ENCODE measurements at regions not wholly inside any gene's neighbourhood (a gene's known extent, or its start where the extent isn't known, plus 50 kb on each side); places are given as distances from the start of the nearest gene placed in this dataset.

- no peak for TF ChIP-seq CTCF (IDR thresholded peaks at IDR 0.05; ENCODE audit: insufficient read depth, low read length, poor library complexity, severe bottlenecking)
- Histone ChIP-seq H3K36me3 (ENCODE audit: control insufficient read depth, insufficient read depth, low read length) (no peaks in the 10 kb centered on the region), H3K27me3 (ENCODE audit: control insufficient read depth, insufficient read depth, low read length) (no peaks in the 10 kb centered on the region), H3K4me3 (ENCODE audit: low read depth, low read length) (no peak overlapping the region)
- DNase-seq (ENCODE audit: low read depth), result no peak
Measured at GRCh38 chr2:45224321-45224992, 215.2 kb upstream of the SIX2 start.

- Histone ChIP-seq H3K27me3 (ENCODE audit: control insufficient read depth, insufficient read depth, low read length) (no peaks in the 10 kb centered on the region), H3K36me3 (ENCODE audit: control insufficient read depth, insufficient read depth, low read length) (no peaks in the 10 kb centered on the region), H3K4me3 (ENCODE audit: low read depth, low read length) (no peak overlapping the region)
- no peak for DNase-seq (ENCODE audit: low read depth)
- no peak for TF ChIP-seq CTCF (IDR thresholded peaks at IDR 0.05; ENCODE audit: insufficient read depth, low read length, poor library complexity, severe bottlenecking)
Measured at GRCh38 chr2:45223531-45223930, 214.3 kb upstream of the SIX2 start.

GRCh38 chr2:45220227-45220626 is 211.0 kb upstream of the SIX2 start:
- Histone ChIP-seq H3K27me3 (ENCODE audit: control insufficient read depth, insufficient read depth, low read length) (no peaks in the 10 kb centered on the region), H3K36me3 (ENCODE audit: control insufficient read depth, insufficient read depth, low read length) (no peaks in the 10 kb centered on the region), H3K4me3 (ENCODE audit: low read depth, low read length) (no peak overlapping the region)
- no peak for TF ChIP-seq CTCF (IDR thresholded peaks at IDR 0.05; ENCODE audit: insufficient read depth, low read length, poor library complexity, severe bottlenecking)
- DNase-seq (ENCODE audit: low read depth), result no peak

- H3K36me3 ChIP-seq (ENCODE audit: control insufficient read depth, insufficient read depth, low read length), result no peaks in the 10 kb centered on the region
- DNase-seq (ENCODE audit: low read depth), result no peak
- no peak overlapping the region for H3K4me3 ChIP-seq (ENCODE audit: low read depth, low read length)
- TF ChIP-seq CTCF (IDR thresholded peaks at IDR 0.05; ENCODE audit: insufficient read depth, low read length, poor library complexity, severe bottlenecking), result no peak
- no peaks in the 10 kb centered on the region for H3K27me3 ChIP-seq (ENCODE audit: control insufficient read depth, insufficient read depth, low read length)
Measured at GRCh38 chr2:45218931-45219339, 209.7 kb upstream of the SIX2 start.

GRCh38 chr2:45218297-45218696 is 209.0 kb upstream of the SIX2 start:
- DNase-seq (ENCODE audit: low read depth), result no peak
- TF ChIP-seq CTCF (IDR thresholded peaks at IDR 0.05; ENCODE audit: insufficient read depth, low read length, poor library complexity, severe bottlenecking), result no peak
- Histone ChIP-seq H3K36me3 (ENCODE audit: control insufficient read depth, insufficient read depth, low read length) (no peaks in the 10 kb centered on the region), H3K4me3 (ENCODE audit: low read depth, low read length) (no peak overlapping the region), H3K27me3 (ENCODE audit: control insufficient read depth, insufficient read depth, low read length) (no peaks in the 10 kb centered on the region)

- H3K27me3 ChIP-seq (ENCODE audit: control insufficient read depth, insufficient read depth, low read length), result no peaks in the 10 kb centered on the region
- H3K36me3 ChIP-seq (ENCODE audit: control insufficient read depth, insufficient read depth, low read length), result no peaks in the 10 kb centered on the region
- no peak for TF ChIP-seq CTCF (IDR thresholded peaks at IDR 0.05; ENCODE audit: insufficient read depth, low read length, poor library complexity, severe bottlenecking)
- DNase-seq (ENCODE audit: low read depth), result no peak
- no peak overlapping the region for H3K4me3 ChIP-seq (ENCODE audit: low read depth, low read length)
Measured at GRCh38 chr2:45216118-45216517, 206.9 kb upstream of the SIX2 start.

All from kidney epithelial cell (primary cell).